ENCODE measurements at regions not wholly inside any gene's neighbourhood (a gene's known extent, or its start where the extent isn't known, plus 50 kb on each side); places are given as distances from the start of the nearest gene placed in this dataset.

DNA sequence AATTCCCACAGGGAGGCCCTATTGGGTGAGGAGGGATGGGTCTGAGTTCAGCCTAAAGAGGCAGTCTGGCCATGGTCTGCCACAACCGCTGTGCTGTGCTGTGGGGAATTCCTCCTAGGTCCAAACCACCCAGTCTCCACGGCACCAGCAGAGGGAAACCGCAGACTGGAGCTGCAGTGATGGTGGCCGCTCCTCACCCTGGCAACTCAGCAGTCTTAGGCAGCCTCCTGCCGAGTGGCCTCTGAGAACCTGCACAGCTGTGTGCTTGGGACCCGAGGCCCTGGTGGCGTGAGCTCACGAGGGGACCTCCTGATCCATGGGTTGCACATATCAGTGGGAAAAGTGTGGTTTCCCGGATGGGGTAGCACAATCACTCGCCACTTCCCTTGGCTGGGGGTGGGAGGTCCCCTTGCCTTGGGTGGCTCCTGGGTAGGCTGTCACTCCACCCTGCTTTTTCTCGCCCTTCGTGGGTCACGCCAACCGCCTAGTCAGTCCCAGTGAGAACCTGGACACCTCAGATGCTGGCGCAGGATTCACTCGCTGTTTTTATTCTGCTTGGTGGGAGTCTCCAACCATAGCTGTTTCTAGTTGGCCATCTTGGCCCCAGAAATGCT is 242.2 kb downstream of the CDH26 start:
- intact Hi-C loops (cut with DNase I), result loop anchor here (5.0 kb wide), 1 partner anchor 58 kb away; no protein-coding TSS in a partner anchor
- DNase-seq, result no peak
- no peak for ATAC-seq (ENCODE audit: poor library complexity)

DNA sequence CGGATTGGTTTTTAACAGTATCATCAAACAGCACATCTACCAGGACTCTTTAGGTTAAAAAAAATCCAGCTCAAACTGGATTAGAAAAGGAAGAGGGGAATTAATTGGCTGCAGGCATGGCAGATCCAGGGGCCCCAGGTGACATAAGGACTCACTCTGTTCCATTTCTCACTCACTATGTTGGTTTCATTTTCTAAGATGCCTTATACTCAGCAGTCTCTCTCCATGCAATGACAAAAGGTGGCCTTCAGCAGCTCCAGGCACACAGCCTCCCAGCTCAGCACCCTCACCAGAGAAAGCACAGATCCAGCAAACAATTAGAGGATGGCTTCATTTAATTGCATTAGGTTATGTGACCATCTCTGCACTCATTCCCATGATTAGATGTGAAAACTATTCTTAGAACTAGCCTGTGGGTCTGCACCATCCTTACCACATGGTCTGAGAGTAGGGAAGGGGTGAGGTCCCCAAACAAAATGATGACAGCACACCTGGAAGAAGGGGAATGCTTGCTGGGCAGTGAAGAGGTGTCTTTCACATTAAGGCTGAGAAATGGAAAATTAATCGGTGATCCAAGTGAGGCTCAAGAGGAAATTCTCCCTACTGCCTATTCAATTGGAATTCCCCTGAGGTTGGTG is 243.1 kb downstream of the CDH26 start:
- intact Hi-C loops (cut with DNase I), result loop anchor here (5.0 kb wide), 1 partner anchor 59 kb away; no protein-coding TSS in a partner anchor
- no peak for ATAC-seq (ENCODE audit: poor library complexity)
- DNase-seq, result no peak

DNA sequence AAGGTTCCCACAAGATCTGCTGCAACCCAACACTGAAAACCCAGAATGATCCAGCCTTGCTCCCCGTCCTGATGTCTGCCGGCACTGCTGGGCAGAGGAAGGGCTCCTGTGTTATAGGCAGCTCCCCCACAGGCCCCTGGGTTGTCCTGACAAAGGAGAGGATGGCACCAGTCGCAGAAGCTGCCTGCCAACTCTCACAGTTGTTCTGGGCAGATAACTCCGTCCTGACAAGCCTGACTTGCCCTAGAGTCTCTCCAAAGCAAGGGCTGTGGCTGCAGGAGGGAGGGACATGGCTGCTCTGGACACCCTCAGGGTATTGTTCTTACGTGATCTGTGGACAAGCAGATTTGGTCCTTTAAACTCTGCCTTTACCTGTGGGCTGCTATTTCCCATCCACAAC is 243.8 kb downstream of the CDH26 start:
- ATAC-seq (ENCODE audit: poor library complexity) (peak; percentile 93), DNase-seq (peak; percentile 61)
- intact Hi-C loops (cut with DNase I), result loop anchor here (5.0 kb wide), 1 partner anchor 60 kb away; no protein-coding TSS in a partner anchor

DNA sequence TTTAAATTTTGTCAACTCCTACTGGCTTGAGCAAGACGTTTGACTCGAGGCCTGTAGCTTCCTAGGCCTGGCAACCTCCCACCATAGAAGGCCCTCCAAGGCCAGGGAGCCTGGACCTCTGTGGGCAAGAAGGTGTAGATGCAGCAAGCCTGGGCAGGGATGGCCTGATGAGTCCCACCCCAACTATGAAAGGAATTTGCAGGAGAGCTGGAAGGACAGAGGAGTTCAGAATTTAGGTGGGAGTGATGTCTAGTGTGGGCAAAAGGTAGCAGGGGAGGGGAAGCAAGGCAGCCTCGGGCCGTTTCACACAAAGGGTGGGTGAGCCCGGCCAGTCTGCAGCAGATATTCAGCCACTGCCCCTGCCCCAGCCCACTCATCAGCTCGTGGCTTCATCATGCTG is 245.2 kb downstream of the CDH26 start:
- ATAC-seq (ENCODE audit: poor library complexity), result no peak
- intact Hi-C loops (cut with DNase I), result loop anchor here (5.0 kb wide), 1 partner anchor 61 kb away; no protein-coding TSS in a partner anchor

DNA sequence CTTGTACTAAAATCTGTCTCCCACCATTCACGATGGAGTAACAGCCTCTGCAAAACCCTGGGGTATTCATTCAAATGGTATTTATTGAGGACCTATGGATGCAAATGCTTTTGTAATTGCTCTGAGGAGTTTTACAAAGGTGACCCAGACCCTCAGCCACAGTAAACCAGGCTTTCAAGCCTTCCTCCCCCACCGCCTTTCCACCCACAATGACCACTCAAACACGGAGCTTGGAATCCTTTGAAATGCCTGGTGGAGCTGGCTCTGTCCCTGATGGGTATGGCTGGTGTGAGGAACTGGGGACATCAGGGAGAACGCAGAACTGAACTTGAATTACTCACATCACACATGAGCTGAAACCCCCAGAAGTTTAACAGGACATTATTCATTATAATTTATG is 246.4 kb downstream of the CDH26 start:
- ATAC-seq (ENCODE audit: poor library complexity) (no peak), DNase-seq (no peak)
- intact Hi-C loops (cut with DNase I), result loop anchor here (5.0 kb wide), 1 partner anchor 62 kb away; no protein-coding TSS in a partner anchor

More for the DNA sequence above, 245.2 kb downstream of the CDH26 start:
- DNase-seq, result no peak

DNA sequence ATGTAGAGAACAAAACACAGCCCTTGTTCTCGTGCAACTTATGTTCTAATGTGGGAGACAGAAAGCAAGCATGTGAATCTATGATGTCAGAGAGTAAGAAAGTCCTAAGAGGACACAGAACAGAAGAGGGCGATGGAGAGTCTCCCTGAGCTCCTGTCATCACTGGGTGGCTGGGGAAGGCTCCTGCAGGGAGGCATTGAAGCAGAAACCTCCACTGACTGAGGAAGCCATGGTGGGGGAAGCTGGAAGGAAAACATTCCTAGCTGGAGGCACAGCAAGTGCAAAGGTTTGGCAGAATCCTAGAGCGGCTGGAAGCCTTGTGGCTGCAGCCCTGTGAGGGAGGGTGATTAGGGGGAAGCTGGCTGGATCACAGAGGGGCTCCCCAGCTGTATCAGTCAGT is 248.0 kb downstream of the CDH26 start:
- intact Hi-C loops (cut with DNase I), result no loop called here
- peak; percentile 24 for ATAC-seq (ENCODE audit: poor library complexity)

DNA sequence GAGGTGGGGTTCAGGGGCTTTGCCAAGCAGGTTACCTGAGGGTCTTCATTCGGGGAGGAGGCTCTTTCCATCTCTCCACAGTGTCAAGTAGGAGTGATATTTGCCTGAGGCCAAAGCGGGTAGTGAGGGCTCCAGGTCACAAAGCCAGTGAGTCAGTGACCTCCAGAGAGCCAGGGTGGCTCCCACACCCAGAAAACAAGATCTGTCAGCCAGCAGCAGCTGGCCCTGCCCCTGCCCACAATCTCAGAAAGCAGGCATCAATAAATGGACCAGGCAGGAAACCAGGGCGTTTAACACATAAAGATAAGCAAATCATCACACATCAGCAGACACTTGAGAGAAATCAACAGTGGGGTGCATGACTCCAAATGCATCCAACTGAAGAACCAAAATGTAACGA is 250.8 kb downstream of the CDH26 start:
- peak; percentile 62 for ATAC-seq (ENCODE audit: poor library complexity)
- DNase-seq, result no peak
- intact Hi-C loops (cut with DNase I), result no loop called here

More for the DNA sequence above, 248.0 kb downstream of the CDH26 start:
- no peak for DNase-seq

DNA sequence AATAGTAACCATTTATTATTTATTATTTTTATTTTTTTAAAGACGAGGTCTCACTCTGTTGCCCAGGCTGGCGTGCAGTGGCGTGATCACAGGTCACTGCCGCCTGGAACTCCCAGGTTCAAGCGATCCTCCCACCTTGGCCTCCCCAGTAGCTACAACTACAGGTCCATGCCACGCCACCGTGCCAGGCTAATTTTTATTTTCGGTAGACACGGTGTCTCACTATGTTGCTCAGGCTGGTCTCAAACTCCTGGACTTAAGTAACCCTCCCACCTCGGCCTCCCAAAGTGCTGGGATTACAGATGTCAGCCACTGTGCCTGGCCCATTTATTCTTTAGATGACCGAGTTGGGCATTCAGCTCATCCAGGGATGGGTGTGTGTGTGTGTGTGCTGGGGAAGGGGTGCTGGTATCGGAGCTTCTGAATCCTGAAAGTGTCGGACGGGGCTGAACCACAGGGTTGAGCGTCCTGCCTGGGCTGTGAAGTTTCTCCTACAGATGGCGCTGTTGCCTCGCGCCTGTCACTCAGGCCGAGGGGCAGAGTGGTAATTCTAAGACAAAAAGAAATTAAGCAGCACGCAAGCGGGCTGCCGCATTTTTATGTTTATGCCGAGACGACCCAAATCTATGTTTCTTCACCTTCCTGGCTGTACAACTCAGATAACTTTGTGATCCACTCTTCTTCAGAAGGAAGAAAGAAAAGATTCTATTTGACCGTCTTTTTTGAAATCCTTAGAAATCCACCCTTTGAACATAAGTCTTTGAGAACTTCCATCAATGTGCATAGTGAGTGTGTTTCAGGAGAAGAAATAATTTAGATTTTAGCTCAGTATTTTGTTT is 252.8 kb downstream of the CDH26 start:
- ATAC-seq (ENCODE audit: poor library complexity), result peak; percentile 88
- intact Hi-C loops (cut with DNase I), result loop anchor here (5.0 to 10.0 kb wide), 2 partner anchors 156 to 911 kb away; no protein-coding TSS in a partner anchor
- DNase-seq, result peak; percentile 75

DNA sequence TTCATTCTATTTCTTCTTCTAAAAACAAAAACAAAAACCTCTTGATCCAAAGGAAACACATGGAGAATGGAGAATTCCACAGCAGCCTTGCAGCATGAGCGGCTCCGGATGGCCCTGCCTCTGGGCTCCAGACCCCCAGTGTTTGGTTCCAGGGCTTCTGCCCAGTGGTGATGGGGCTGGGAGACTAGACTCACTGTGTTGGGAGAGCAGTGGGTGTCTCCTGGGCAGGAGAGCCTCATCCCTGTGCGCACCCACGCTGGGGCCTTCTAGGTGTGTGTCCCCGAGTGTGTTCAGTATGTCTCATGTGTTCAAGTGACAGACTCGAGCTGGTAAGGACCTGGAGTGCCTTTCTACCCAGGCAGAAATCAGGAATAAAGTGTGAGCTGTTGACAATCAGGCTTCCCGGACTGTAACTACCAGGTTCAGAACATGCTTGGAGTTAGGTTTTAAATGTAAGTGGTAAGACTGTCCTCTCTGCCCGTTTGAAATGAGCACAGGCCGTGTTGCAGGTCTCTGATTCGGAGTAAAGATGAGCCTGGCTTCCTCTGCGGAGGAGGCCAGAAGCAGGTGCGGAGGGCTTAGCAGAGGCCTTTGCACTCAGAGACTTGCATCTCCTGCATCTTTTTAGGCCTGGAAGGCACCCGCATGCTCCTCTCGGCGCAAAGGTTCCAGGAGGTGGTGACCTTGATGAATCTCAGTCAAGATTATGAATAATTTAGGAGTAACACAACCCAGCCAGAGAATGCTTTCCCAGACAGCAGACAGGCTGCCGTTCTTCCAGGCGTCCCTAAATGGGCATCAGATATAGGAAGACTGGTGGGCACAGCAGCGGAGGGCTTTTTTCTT is 253.6 kb downstream of the CDH26 start:
- DNase-seq (no peak), ATAC-seq (ENCODE audit: poor library complexity) (no peak)
- intact Hi-C loops (cut with DNase I), result loop anchor here (5.0 to 10.0 kb wide), 2 partner anchors 157 to 910 kb away; no protein-coding TSS in a partner anchor

DNA sequence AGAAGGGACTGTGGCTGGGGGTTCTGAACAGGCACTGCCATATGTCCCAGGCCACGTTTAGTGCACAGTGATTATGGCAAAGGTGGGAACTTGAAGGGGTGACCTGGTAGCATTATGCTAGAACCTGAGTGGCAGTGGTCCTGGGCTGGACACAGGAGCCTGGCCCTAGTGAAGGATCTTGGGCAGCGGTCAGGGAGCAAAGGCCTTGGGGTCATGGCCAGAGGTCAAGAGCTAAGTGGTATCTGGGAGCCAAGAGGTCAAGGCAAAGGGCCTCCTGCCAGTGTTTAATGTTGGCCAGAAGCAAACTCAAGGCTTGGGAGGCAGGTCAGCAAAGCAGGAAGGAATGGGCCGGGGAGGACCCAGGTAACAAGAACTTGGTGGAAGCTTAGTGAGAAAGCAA is 254.5 kb downstream of the CDH26 start:
- ATAC-seq (ENCODE audit: poor library complexity), result no peak
- intact Hi-C loops (cut with DNase I), result loop anchor here (5.0 to 10.0 kb wide), 2 partner anchors 158 to 910 kb away; no protein-coding TSS in a partner anchor

DNA sequence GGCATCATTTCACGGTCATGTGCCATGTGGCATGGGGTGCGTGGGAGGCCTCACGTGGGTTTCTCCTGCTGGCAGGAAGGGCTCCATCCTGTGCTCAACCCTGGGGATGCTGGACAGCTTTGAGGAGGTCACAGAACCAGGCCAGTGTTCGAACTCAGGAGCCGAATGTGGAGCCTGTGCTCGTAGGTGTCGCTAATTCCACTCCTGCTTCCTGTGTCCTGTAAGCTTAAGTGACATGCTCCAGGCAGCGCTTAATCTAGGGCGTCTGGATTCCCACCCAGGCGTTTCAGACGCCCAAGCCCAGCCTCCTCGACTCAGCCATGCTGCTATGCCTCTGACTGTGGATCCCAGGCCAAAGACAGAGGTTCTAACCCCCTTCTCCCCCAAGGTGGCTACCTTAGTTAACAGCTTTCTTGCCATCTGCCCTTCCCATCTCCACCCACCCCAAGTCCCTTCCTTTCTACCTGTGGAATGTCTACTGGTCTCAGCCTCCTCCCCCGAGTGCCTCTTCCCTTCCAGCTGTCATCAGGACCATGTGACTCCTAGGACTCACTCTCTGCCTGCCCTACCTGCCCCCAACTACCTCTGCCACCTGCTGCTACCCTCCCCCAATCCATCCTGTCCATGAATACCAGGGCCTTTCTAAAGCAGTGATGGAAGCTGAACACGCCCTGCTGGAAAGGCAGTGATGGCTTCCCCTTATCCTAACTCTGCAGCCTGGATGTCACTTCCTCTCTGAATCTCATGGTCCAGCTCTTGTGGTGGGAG is 255.1 kb downstream of the CDH26 start:
- ATAC-seq (ENCODE audit: poor library complexity), result no peak
- intact Hi-C loops (cut with DNase I), result loop anchor here (5.0 to 10.0 kb wide), 2 partner anchors 159 to 909 kb away; no protein-coding TSS in a partner anchor
- DNase-seq, result no peak

More for the DNA sequence above, 254.5 kb downstream of the CDH26 start:
- DNase-seq, result no peak

DNA sequence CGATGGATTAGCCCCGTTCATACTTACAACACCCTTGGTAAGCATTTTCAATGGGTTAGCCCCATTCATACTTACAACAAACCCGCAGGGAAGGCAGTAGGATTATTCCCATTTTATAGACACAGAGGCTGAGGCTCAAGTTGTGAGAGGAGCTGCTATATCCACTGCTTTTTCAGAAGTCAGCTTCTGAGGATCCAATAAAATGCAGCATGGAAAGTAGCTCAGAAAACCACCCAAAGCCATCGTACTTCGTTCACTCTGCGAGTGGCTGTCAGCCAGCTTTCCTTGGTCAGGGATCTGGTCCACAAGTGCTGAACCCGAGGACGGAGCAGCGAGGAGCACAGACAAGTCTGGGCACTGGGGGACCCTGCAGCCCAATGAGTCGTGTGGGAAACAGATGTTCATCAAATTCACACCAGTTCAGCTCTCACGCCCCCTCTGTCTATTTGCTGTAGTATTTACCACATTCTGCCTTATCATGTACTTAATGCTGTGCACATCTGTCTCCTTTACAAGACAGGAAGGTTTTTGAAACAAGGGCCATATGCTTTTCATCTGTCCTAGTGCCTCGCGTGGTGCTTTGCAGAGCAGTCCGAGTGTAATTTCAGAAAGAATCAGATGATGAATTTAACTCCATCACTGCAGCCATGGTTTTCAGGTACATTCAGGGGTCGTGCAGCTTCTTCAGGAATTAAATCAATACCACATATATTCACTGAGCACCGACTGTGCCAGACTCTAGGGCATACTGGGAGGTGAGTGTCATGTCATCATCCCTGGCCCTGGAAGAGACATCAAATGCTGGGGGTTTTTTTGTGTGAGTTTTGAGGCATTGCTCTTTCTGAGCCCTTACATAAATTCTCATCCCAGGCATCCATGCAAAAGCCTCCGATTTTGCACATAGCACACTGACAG is 256.9 kb downstream of the CDH26 start:
- intact Hi-C loops (cut with DNase I), result loop anchor here (5.0 to 10.0 kb wide), 2 partner anchors 160 to 907 kb away; no protein-coding TSS in a partner anchor
- DNase-seq (no peak), ATAC-seq (ENCODE audit: poor library complexity) (no peak)

DNA sequence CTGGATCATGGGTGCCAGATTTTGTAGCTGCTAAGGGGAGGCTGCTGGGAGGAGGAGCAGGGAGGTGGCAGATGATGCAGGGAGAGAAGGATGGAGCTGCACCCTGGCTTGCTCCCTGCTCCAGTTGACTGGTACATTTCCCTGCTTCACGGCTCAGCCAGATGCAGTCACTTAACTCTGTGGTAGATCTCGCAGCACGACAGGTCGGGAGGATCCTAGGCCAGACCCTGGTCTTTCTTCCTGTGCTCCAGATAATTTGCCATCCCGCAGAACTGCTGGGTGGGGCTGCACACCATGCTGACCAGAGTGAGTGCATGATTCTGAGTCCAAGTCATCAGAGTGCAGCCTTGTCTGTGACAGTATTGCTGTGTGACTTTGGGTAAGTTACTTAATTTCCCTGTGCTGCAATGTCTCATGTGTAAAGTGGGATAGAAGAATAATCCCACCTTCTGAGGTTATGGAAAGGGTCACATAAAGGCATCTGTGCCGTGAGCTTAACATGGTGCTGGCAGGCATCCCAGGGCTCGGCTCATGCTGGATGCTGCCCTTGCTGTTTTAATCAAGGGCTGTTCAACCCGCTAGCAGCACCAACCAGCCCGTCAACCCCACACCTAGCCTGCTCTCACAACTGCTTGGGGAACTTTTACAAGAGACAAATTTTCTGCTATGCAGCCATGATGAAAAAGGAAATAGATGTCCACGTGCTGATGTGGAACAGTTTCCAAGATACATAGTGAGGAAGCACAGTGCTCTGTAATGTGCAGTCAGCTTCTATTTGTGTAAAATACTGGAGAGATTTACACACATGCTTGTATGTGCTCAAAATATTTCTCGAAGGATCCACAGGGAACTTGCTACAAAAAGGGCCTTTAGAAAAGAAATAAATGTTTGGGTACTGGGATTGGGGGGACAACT is 257.9 kb downstream of the CDH26 start:
- intact Hi-C loops (cut with DNase I), result loop anchor here (10.0 kb wide), 1 partner anchor 161 kb away; no protein-coding TSS in a partner anchor
- no peak for ATAC-seq (ENCODE audit: poor library complexity)
- DNase-seq, result no peak

DNA sequence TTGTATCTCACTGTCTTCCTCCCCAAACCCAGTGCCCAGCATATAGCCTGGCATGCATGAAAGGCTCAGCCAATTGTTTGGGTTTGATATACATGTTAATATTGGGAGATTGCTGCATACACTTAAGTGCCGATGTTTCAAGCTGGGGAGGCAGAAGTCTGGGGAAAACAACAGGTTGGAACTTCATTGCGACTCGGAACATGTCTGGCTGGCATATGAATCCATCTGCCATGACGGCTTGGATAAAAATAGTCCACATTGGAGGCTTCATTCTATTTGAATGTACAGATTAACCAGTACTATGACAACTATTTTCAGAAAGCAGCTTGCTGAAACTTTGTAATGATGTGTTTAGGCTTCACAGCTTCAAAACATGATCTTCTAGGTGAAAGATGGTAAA is 261.0 kb downstream of the CDH26 start:
- DNase-seq, result no peak
- ATAC-seq (ENCODE audit: poor library complexity), result no peak
- intact Hi-C loops (cut with DNase I), result loop anchor here (10.0 kb wide), 1 partner anchor 164 kb away; no protein-coding TSS in a partner anchor

DNA sequence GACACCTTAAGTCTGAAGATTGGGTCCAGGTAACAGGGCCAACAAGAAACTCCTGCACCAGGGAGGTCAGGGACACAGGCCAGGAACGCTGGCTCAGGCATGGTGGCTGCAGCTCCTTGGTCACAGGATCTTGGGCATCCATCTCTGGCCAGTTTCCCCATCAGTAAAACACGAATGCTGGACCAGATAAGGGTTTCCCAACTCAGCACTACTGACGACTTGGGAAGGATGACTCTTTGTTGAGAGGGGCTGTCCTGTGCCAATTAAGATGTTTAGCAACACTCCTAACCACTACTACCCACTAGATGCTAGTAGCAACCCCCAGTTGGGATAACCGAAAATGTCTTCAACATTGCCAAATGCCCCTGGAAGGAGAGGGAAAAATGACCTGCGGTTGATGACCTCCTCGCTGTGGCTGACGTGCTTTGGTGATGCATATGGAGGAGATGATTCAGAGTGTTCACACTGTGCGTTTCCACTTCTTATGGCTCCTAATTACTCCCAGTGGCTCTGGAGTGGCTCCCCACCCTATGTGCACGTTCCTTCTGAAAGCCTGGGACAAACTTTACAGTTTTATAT is 261.9 kb downstream of the CDH26 start:
- intact Hi-C loops (cut with DNase I), result loop anchor here (10.0 kb wide), 1 partner anchor 165 kb away; no protein-coding TSS in a partner anchor
- DNase-seq (no peak), ATAC-seq (ENCODE audit: poor library complexity) (no peak)

All from Right ventricle myocardium superior (tissue), 1 donor.